Uterus (tissue), 2 donors: ENCODE measurements at regions not wholly inside any gene's neighbourhood (a gene's known extent, or its start where the extent isn't known, plus 50 kb on each side); places are given as distances from the start of the nearest gene placed in this dataset.

ENCODE experiments used
- POLR2A ChIP-seq, 2 donors: fragments of 450-650 bp; IDR thresholded peaks; one replicate each; pipeline ENCODE4 v1.6.1; 2016; ENCODE audit warnings: antibody characterized with exemption in 2 of 2, mild to moderate bottlenecking in 1 of 2, moderate library complexity in 1 of 2
- TF ChIP-seq, protein P1 (sequence below), 4 experiments: fragments of 200-600 bp in 2 of 4; fragments of 450-650 bp in 2 of 4; sonication (generic) in 2 of 4; IDR thresholded peaks; one replicate each; pipeline ENCODE4 v1.5.1; 2016 to 2019; ENCODE audit warnings: antibody characterized with exemption in 4 of 4, mild to moderate bottlenecking in 2 of 4, moderate library complexity in 1 of 4

DNA sequence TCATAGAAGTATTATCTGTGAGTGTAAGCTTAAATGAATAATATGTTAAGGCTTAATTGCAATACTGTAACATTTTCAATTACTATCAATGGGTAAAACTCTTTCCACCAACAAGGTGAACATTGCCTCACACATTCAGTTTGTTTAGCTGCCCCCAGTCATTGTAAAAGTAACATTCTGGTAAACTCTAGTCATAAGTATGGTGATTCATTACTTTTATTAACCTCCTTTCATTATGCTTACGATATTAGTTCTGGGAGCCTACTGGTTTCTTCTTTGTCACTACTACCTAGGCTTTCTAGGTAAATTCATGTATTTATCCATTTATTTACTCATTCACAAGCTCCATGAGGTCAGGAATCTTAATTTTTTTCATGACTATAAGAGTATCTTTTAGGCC lies 412.8 kb upstream of the SLIT2 start:
- TF ChIP-seq, protein P1, sequence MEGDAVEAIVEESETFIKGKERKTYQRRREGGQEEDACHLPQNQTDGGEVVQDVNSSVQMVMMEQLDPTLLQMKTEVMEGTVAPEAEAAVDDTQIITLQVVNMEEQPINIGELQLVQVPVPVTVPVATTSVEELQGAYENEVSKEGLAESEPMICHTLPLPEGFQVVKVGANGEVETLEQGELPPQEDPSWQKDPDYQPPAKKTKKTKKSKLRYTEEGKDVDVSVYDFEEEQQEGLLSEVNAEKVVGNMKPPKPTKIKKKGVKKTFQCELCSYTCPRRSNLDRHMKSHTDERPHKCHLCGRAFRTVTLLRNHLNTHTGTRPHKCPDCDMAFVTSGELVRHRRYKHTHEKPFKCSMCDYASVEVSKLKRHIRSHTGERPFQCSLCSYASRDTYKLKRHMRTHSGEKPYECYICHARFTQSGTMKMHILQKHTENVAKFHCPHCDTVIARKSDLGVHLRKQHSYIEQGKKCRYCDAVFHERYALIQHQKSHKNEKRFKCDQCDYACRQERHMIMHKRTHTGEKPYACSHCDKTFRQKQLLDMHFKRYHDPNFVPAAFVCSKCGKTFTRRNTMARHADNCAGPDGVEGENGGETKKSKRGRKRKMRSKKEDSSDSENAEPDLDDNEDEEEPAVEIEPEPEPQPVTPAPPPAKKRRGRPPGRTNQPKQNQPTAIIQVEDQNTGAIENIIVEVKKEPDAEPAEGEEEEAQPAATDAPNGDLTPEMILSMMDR (IDR thresholded peaks at IDR 0.05) = no peak
- TF ChIP-seq POLR2A (IDR thresholded peaks at IDR 0.05) = no peak
